Psoas muscle (tissue), 7 donors: ENCODE measurements at regions not wholly inside any gene's neighbourhood (a gene's known extent, or its start where the extent isn't known, plus 50 kb on each side); places are given as distances from the start of the nearest gene placed in this dataset.

Experiments
- ATAC-seq, 4 donors: fragments of 200-7000 bp; cut with Tn5 transposase; one replicate each; pipeline ENCODE4 v1.9.1; 2020; ENCODE audit warnings: moderate library complexity in 3 of 4, mild to moderate bottlenecking in 2 of 4
- DNase-seq, 2 donors: peaks; one replicate each; pipeline ENCODE4 v3.0.0-alpha.2; 2020
- H3K27ac ChIP-seq: fragments of 200-600 bp; one replicate; pipeline ENCODE4 v1.8.0; 2022
- H3K27me3 ChIP-seq, 3 donors: fragments of 200-600 bp in 1 of 3; one replicate each; pipeline versions ENCODE4 v1.6.1 to v1.8.0; 2013 to 2022; ENCODE audit warnings: low read length in 2 of 3, mild to moderate bottlenecking in 2 of 3, moderate library complexity in 1 of 3; ENCODE audit not compliant: insufficient read depth in 3 of 3
- H3K36me3 ChIP-seq, 2 donors: fragments of 200-600 bp in 1 of 2; one replicate each; pipeline versions ENCODE4 v1.6.1 to v1.8.0; 2013 to 2022; ENCODE audit warnings: low read depth in 1 of 2, mild to moderate bottlenecking in 1 of 2, moderate library complexity in 1 of 2; ENCODE audit not compliant: insufficient read depth in 1 of 2
- H3K4me1 ChIP-seq: fragments of 200-600 bp; one replicate; pipeline ENCODE4 v1.8.0; 2022
- H3K4me3 ChIP-seq: fragments of 200-600 bp; one replicate; pipeline ENCODE4 v1.8.0; 2022; ENCODE audit warnings: mild to moderate bottlenecking
- H3K9me3 ChIP-seq: fragments of 200-600 bp; one replicate; pipeline ENCODE4 v1.8.0; 2022
- WGBS, 3 donors: extraction: QIAGEN DNeasy Blood & Tissue Kit; methylation state at CpG; one replicate each; pipeline versions ENCODE4 v1.1.6 to v1.1.7; 2013; 5-methylcytosine and 5-hydroxymethylcytosine counted together
- intact Hi-C, 2 donors: fragments of 100-400 bp; cut with DNase I; formaldehyde crosslinking; loops; one replicate each; pipeline versions ENCODE4 v1.11.0 to v1.14.2; 2022
- TF ChIP-seq, protein P1 (sequence below): fragments of 200-600 bp; IDR thresholded peaks from one replicate; pipeline ENCODE4 v1.8.0; 2022; ENCODE audit warnings: antibody characterized with exemption
- donor health status: healthy with polysubstance abuse.
- donor health status: DM: no; HTN: no; CAD: no; lungs with moderate emphysema.
- donor health status: Bipolar disorder and iron deficiency.
- donor health status: healthy.
- donor health status: DM: yes; HTN: yes; CAD: no.
- donor health status: DM: no; HTN: no; CAD: no.
- donor health status: DM: yes; HTN: yes; CAD: no.

- no peaks in the 10 kb centered on the region for H3K4me1 ChIP-seq
- intact Hi-C loops, result no loop called here
- TF ChIP-seq, protein P1, sequence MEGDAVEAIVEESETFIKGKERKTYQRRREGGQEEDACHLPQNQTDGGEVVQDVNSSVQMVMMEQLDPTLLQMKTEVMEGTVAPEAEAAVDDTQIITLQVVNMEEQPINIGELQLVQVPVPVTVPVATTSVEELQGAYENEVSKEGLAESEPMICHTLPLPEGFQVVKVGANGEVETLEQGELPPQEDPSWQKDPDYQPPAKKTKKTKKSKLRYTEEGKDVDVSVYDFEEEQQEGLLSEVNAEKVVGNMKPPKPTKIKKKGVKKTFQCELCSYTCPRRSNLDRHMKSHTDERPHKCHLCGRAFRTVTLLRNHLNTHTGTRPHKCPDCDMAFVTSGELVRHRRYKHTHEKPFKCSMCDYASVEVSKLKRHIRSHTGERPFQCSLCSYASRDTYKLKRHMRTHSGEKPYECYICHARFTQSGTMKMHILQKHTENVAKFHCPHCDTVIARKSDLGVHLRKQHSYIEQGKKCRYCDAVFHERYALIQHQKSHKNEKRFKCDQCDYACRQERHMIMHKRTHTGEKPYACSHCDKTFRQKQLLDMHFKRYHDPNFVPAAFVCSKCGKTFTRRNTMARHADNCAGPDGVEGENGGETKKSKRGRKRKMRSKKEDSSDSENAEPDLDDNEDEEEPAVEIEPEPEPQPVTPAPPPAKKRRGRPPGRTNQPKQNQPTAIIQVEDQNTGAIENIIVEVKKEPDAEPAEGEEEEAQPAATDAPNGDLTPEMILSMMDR, result no peak
- H3K27ac ChIP-seq, result no peak overlapping the region
- WGBS, 3 donors, result 95 to 96% (median 95%) methylated on average over 3 of the region's 3 CpGs
- ATAC-seq (no peak), DNase-seq (no peak)
- H3K27me3 ChIP-seq, result no peaks in the 10 kb centered on the region
- H3K9me3 ChIP-seq, result peaks cover 4% of the 10 kb centered on the region
- H3K36me3 ChIP-seq, result no peaks in the 10 kb centered on the region
- H3K4me3 ChIP-seq, result no peak overlapping the region
Observed at GRCh38 chr6:151709329-151709728, 98.2 kb upstream of the ESR1 start.

DNA sequence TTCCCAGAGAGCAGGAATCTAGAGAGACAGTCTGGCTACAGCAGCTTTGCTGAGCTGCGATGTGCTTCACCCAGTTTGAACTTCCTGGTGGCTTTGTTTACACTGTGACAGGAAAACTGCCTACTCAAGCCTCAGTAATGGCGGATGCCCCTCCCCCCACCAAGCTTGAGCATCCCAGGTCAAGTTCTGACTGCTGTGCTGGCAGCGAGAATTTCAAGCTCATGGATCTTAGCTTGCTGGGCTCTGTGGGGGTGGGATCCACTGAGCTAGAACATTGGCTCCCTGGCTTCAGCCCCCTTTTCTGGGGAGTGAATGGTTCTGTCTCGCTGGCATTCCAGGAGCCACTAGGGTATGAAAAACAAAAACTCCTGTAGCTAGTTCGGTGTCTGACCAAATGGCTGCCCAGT lies 91.0 kb upstream of the ESR1 start:
- TF ChIP-seq, protein P1, result no peak
- H3K27me3 ChIP-seq, result no peaks in the 10 kb centered on the region
- intact Hi-C loops, result no loop called here
- DNase-seq, result no peak
- no peak overlapping the region for H3K27ac ChIP-seq
- no peak overlapping the region for H3K4me3 ChIP-seq
- 66 to 74% (median 69%) methylated on average over 5 of the region's 5 CpGs for WGBS, 3 donors
- H3K36me3 ChIP-seq, result no peaks in the 10 kb centered on the region
- peaks cover 4% of the 10 kb centered on the region for H3K9me3 ChIP-seq
- no peak for ATAC-seq
- H3K4me1 ChIP-seq, result no peaks in the 10 kb centered on the region

DNA sequence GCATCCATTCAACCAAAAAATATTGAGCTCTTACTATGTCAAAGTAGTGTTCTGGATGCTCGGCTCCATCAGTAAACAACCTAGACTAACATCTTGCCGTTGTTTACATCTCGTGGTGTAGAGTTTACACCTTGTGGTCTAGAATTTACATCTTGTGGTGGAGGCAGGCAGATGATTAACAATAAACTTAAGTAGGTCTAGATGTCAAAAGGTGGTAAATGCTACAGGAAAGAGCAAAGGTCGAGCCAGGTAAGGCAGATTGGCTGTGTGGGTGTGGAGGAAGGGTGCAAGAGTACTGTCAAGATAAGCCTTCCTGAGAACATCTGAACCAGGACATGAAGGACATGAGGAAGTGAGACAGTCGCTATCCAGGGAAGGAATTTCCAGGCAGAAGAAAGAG lies 88.4 kb upstream of the ESR1 start:
- Histone ChIP-seq H3K4me3 (no peak overlapping the region), H3K27ac (no peak overlapping the region), H3K9me3 (no peaks in the 10 kb centered on the region), H3K4me1 (no peaks in the 10 kb centered on the region), H3K36me3 (no peaks in the 10 kb centered on the region), H3K27me3 (no peaks in the 10 kb centered on the region)
- DNase-seq, result no peak
- intact Hi-C loops, result no loop called here
- TF ChIP-seq, protein P1, result no peak
- no peak for ATAC-seq
- 83 to 88% (median 85%) methylated on average over 5 of the region's 5 CpGs for WGBS, 3 donors

DNA sequence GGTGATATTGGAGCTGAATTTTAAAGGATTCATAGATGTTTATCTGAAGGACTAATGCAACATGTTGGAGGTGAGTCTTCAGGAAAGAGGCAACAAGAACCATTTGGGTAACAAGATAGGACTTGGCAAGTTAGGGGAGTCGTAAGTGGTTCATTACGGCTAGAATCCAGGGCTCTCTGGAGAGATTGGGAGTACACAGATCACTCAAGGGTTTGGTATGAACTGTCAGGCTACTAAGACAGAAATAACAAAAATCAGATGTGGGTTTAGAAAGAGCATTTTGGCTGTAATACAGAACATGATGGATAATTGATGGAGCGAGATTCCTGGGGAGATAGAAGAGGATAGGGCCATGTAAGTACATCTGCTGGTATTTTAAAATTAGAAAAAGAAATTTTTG lies 86.3 kb upstream of the ESR1 start:
- Histone ChIP-seq H3K9me3 (no peaks in the 10 kb centered on the region), H3K27me3 (no peaks in the 10 kb centered on the region), H3K36me3 (no peaks in the 10 kb centered on the region), H3K27ac (no peak overlapping the region), H3K4me1 (no peaks in the 10 kb centered on the region), H3K4me3 (no peak overlapping the region)
- no peak for DNase-seq
- peak in 1 of 4 donors; percentile 38 for ATAC-seq
- intact Hi-C loops, result no loop called here
- 47 to 64% (median 53%) methylated on average over 3 of the region's 3 CpGs for WGBS, 3 donors
- TF ChIP-seq, protein P1, result no peak

DNA sequence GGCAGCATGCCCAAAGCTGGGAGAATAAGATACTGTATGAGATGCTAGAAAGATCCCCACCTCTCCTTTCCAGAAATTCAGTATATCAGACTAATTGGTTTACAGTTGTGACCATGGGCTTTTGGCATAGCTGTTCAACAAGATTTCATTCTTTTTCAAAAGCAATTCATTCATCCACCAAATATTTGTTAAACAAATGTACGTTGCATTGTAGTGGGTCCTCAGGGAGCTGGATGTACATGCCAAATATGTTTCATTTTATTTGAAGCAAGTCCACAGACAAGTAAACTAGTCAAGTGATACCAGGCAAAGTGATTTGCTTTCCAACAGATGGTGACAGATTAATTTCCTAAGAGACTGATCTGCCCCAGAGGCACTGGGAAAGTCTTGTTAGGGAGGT lies 85.8 kb upstream of the ESR1 start:
- 20 to 34% (median 32%) methylated on average over 1 of the region's 1 CpG for WGBS, 3 donors
- no peak for DNase-seq
- H3K27me3 ChIP-seq, result no peaks in the 10 kb centered on the region
- H3K36me3 ChIP-seq, result no peaks in the 10 kb centered on the region
- H3K4me3 ChIP-seq, result no peak overlapping the region
- TF ChIP-seq, protein P1, result no peak
- H3K27ac ChIP-seq, result no peak overlapping the region
- intact Hi-C loops, result no loop called here
- no peaks in the 10 kb centered on the region for H3K4me1 ChIP-seq
- no peaks in the 10 kb centered on the region for H3K9me3 ChIP-seq
- ATAC-seq, result no peak
